ENCODE measurements at regions not wholly inside any gene's neighbourhood (a gene's known extent, or its start where the extent isn't known, plus 50 kb on each side); places are given as distances from the start of the nearest gene placed in this dataset.
"Not testable (repeated sequence)": the region's sequence is repeated elsewhere in the genome, so short reads cannot be mapped to it uniquely, and the experiment has no call there.

GRCh38 chr2:107747199-107747963 lies 79.3 kb upstream of the RGPD4 start:
- H3K36me3 Mint-ChIP-seq (ENCODE audit: low read depth); ATAC-seq; H3K27ac Mint-ChIP-seq; H3K4me3 Mint-ChIP-seq; H3K27me3 Mint-ChIP-seq; H3K9me3 Mint-ChIP-seq; DNase-seq; H3K4me1 Mint-ChIP-seq: not testable (repeated sequence)

DNA sequence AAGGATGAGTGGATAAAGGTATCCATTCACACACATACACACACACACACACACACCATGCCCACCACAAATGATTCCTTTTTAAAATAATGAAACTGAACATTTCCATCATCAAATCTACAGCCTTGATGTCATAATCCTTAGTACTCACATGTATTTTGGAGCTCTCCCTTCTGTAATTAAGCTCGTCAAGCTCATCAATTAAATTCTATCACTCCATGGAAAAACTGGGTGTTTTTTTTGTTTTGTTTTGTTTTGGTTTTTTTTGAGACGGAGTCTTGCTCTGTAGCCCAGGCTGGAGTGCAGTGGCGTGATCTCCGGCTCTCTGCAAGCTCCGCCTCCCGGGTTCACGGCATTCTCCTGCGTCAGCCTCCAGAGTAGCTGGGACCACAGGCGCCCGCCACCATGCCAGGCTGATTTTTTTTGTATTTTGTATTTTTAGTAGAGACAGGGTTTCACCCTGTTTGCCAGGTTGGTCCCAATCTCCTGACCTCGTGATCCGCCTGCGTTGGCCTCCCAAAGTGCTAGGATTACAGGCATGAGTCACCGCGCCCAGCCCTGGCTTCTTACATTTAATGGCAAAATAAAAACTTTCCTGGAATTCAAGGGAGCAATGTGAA lies 78.6 kb upstream of the RGPD4 start:
- H3K27me3 Mint-ChIP-seq, result no peaks in the 10 kb centered on the region
- ATAC-seq (no peak), DNase-seq (no peak)
- no peaks in the 10 kb centered on the region for H3K9me3 Mint-ChIP-seq
- H3K27ac Mint-ChIP-seq, result no peak overlapping the region
- H3K36me3 Mint-ChIP-seq (ENCODE audit: low read depth), result no peaks in the 10 kb centered on the region
- no peak overlapping the region for H3K4me3 Mint-ChIP-seq
- no peaks in the 10 kb centered on the region for H3K4me1 Mint-ChIP-seq

- Mint-ChIP-seq H3K9me3 (no peaks in the 10 kb centered on the region), H3K4me3 (no peak overlapping the region), H3K27me3 (no peaks in the 10 kb centered on the region), H3K36me3 (ENCODE audit: low read depth) (no peaks in the 10 kb centered on the region), H3K4me1 (no peaks in the 10 kb centered on the region), H3K27ac (no peak overlapping the region)
- DNase-seq (no peak), ATAC-seq (no peak)
Measured at GRCh38 chr2:107751936-107752335, 74.8 kb upstream of the RGPD4 start.

DNA sequence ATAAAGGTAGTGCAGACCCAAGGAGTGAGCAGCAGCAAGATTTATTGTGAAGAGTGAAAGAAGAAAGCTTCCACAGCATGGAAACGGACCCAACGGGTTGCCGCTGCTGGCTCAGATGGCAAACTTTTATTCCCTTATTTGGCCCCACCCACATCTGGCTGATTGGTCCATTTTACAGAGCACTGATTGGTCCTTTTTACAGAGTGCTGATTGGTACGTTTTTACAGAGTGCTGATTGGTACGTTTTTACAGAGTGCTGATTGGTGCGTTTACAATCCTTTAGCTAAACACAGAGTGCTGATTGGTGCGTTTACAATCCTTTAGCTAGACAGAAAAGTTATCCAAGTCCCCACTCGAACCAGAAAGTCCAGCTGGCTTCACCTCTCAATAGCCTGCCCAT lies 72.9 kb upstream of the RGPD4 start:
- ATAC-seq; H3K27ac Mint-ChIP-seq; H3K36me3 Mint-ChIP-seq (ENCODE audit: low read depth); H3K27me3 Mint-ChIP-seq; H3K9me3 Mint-ChIP-seq; H3K4me3 Mint-ChIP-seq; DNase-seq; H3K4me1 Mint-ChIP-seq: not testable (repeated sequence)

GRCh38 chr2:107757223-107757622 lies 69.5 kb upstream of the RGPD4 start:
- DNase-seq (no peak), ATAC-seq (no peak)

DNA sequence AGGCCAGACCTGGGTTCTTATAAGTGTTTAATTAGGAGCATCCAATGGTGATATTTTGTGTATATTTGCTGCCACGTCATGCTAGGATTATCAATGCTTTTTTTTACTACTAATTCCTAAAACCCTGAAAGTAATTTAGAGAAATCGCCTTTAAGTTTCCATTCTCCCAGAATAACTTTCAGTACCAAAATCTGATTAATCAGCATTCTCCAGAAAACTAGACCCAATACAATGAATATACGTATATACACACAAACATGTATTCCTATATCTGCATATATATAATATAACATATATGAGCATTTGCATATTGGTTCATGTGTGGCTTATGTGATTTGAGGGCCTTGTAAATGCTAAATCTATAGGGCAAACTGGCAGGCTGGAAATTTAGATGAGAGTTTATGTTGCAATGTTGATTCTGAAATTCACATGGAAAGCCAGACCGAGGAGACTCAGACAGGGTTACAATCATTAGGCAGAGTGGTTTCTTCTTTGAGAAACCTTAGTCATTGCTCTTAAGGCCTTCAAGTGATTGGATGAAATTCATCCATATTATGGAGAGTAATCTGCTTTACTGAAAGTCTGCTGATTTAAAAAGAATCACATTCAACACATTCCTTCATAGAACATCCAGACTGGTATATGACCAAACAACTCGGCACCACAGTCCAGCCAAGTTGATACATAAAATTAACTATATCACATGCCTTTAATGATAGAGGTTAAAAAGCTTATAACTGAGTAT lies 65.9 kb upstream of the RGPD4 start:
- ATAC-seq (no peak), DNase-seq (no peak)
- Mint-ChIP-seq H3K4me1 (no peaks in the 10 kb centered on the region), H3K4me3 (no peak overlapping the region), H3K27ac (no peak overlapping the region), H3K36me3 (ENCODE audit: low read depth) (no peaks in the 10 kb centered on the region), H3K9me3 (peaks cover 4% of the 10 kb centered on the region), H3K27me3 (no peaks in the 10 kb centered on the region)

More at GRCh38 chr2:107757223-107757622, 69.5 kb upstream of the RGPD4 start:
- no peak overlapping the region for H3K4me3 Mint-ChIP-seq
- peaks cover 4% of the 10 kb centered on the region for H3K9me3 Mint-ChIP-seq
- no peak overlapping the region for H3K27ac Mint-ChIP-seq
- H3K4me1 Mint-ChIP-seq, result no peaks in the 10 kb centered on the region
- no peaks in the 10 kb centered on the region for H3K36me3 Mint-ChIP-seq (ENCODE audit: low read depth)
- no peaks in the 10 kb centered on the region for H3K27me3 Mint-ChIP-seq

DNA sequence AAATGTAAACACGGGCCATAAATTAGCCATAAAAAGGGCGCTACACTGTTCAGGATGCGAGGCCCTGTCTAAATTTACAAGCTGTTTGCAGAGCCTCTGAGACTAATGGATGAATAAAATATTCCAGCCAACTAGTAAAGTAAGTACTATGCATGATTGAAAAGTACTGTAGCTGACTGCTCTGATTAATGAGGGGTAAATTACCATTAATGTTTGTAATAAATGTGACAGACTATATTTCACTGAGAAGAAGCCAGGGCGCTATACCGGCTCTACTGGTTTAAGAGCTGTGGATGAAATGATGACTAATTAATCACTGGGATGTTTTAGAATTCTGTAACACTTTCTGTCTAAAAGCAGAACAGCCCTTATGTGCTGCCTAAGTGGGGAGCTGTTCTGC lies 54.3 kb upstream of the RGPD4 start:
- no peaks in the 10 kb centered on the region for H3K9me3 Mint-ChIP-seq
- no peak for DNase-seq

DNA sequence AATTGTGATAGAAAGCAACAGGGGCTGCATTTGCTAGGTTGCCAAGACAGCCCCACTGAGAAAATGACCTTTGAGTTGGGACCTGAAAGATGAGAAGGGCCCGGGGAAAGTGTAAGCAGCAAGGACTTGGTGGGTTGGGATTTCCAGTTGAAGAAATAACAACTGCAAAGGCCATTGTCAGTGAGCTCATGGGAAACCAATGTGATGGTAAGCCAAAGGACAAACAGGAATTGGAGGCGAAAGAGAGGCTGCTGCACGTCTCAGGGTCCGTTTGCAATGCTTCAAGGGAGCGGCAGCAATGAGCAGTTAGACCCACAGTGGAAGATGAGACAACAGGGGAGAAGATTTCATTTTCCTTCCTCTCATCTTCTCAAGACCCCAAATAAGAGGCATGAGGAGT lies 51.5 kb upstream of the RGPD4 start:
- ATAC-seq (no peak), DNase-seq (no peak)
- Mint-ChIP-seq H3K27ac (no peak overlapping the region), H3K36me3 (ENCODE audit: low read depth) (no peaks in the 10 kb centered on the region), H3K4me1 (no peaks in the 10 kb centered on the region), H3K27me3 (no peaks in the 10 kb centered on the region), H3K4me3 (no peak overlapping the region), H3K9me3 (no peaks in the 10 kb centered on the region)

More for the DNA sequence above, 54.3 kb upstream of the RGPD4 start:
- Mint-ChIP-seq H3K36me3 (ENCODE audit: low read depth) (no peaks in the 10 kb centered on the region), H3K4me3 (no peak overlapping the region), H3K27ac (no peak overlapping the region), H3K27me3 (no peaks in the 10 kb centered on the region), H3K4me1 (no peaks in the 10 kb centered on the region)
- no peak for ATAC-seq

DNA sequence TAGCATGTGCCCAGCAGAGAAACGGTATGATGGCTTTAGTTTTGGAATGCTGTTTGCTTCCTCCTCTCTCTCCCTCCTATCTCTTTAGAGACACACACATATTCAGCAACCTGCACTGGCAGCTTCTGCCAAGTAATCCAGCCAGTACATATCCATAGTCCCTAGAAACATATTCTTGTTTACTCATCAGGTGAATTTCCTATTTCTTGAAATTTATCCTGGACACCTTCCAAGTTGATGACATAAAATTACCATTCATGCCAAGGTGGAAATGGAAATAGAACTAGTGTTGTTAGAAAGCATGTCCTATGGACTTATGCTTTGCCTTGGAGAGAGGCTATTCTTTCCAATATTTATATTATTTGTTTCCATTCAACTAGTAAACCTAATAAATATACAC lies 50.9 kb upstream of the RGPD4 start:
- Mint-ChIP-seq H3K4me1 (no peaks in the 10 kb centered on the region), H3K36me3 (ENCODE audit: low read depth) (no peaks in the 10 kb centered on the region), H3K4me3 (no peak overlapping the region), H3K27me3 (no peaks in the 10 kb centered on the region), H3K9me3 (no peaks in the 10 kb centered on the region), H3K27ac (no peak overlapping the region)
- ATAC-seq (no peak), DNase-seq (no peak)

DNA sequence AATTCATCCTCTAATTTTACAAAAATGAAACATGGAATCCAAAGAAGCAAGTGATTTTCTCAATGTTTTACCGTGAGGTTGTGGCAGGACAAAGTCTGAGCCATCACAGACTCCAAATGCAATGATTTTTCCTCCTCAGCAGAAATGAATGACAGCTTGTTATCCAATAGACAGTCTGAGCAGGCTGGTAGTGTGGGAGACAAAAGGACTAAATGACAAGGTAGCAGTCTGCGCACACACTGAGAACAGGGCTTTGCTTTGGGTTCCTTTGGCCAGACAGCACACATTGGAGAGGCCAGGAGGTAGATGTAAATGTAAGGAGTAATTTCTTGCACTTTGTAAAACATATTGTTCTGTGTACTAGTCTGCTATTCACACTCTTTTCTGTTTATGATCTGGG lies 50.3 kb upstream of the RGPD4 start:
- Mint-ChIP-seq H3K9me3 (no peaks in the 10 kb centered on the region), H3K27me3 (no peaks in the 10 kb centered on the region), H3K4me1 (no peaks in the 10 kb centered on the region), H3K4me3 (no peak overlapping the region), H3K36me3 (ENCODE audit: low read depth) (no peaks in the 10 kb centered on the region), H3K27ac (no peak overlapping the region)
- ATAC-seq (no peak), DNase-seq (no peak)

Data from activated naive CD8-positive, alpha-beta T cell treated with anti-CD3 and anti-CD28 coated beads, Interleukin-2, amount 50 U/mL, for 24 hours (primary cell).